ENCODE measurements at regions not wholly inside any gene's neighbourhood (a gene's known extent, or its start where the extent isn't known, plus 50 kb on each side); places are given as distances from the start of the nearest gene placed in this dataset.

GRCh38 chr3:22371607-22372291, 620.7 kb upstream of the ZNF385D start (continued):
- no peak for TF ChIP-seq MGA (IDR thresholded peaks at IDR 0.05)
- no peak for TF ChIP-seq ZNF143 (CRISPR knock-in tag; IDR thresholded peaks at IDR 0.05)
- TF ChIP-seq HNRNPLL (IDR thresholded peaks at IDR 0.05; ENCODE audit: low read depth, low read length, poor library complexity, severe bottlenecking), result no peak
- TF ChIP-seq SNIP1 (IDR thresholded peaks at IDR 0.05; ENCODE audit: low read depth), result no peak
- TF ChIP-seq SREBF2 (CRISPR knock-in tag; IDR thresholded peaks at IDR 0.05), result no peak
- no peak for TF ChIP-seq ZKSCAN1 (IDR thresholded peaks at IDR 0.05; ENCODE audit: low read depth, low read length)
- TF ChIP-seq PRMT5 (CRISPR knock-in tag; IDR thresholded peaks at IDR 0.05), result no peak
- no peak for TF ChIP-seq ILF3 (IDR thresholded peaks at IDR 0.05; ENCODE audit: borderline replicate concordance)
- TF ChIP-seq MXD1 (CRISPR knock-in tag; IDR thresholded peaks at IDR 0.05; ENCODE audit: borderline replicate concordance, poor library complexity, severe bottlenecking), result no peak
- TF ChIP-seq PHF8 (IDR thresholded peaks at IDR 0.05; ENCODE audit: borderline replicate concordance, low read length), result no peak
- TF ChIP-seq RB1 (IDR thresholded peaks at IDR 0.05; ENCODE audit: low read depth), result no peak
- TF ChIP-seq ZNF324 (CRISPR knock-in tag; IDR thresholded peaks at IDR 0.05), result no peak
